ENCODE measurements at regions not wholly inside any gene's neighbourhood (a gene's known extent, or its start where the extent isn't known, plus 50 kb on each side); places are given as distances from the start of the nearest gene placed in this dataset.

GRCh38 chr18:57087644-57088376, 59.1 kb upstream of the BOD1L2 start:
- DNase-seq (ENCODE audit: low read depth, low spot score) = peak; percentile 46

GRCh38 chr18:57088883-57089282, 58.0 kb upstream of the BOD1L2 start:
- DNase-seq (ENCODE audit: low read depth, low spot score) = no peak

GRCh38 chr18:57089702-57090101, 57.2 kb upstream of the BOD1L2 start:
- DNase-seq (ENCODE audit: low read depth, low spot score) = no peak

DNA sequence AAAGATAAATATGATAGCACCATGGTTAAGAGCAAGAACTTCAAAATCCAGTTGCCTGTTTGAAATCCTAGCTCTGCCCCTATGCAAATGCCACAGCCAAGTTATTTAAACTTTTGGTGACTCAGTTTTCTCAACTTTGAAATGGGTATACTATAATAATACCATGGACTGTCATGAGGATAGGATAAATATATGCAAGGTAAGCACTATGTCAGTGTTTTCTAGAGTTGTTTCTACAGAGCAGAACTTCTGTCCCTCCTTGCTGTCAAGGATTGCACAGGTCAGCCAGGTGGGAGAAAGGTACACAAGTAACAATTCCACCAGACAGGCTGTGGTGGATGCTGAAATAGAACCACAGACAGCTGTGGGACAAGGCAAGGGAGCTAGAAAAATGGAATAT, 55.7 kb upstream of the BOD1L2 start:
- no peak for DNase-seq (ENCODE audit: low read depth, low spot score)

DNA sequence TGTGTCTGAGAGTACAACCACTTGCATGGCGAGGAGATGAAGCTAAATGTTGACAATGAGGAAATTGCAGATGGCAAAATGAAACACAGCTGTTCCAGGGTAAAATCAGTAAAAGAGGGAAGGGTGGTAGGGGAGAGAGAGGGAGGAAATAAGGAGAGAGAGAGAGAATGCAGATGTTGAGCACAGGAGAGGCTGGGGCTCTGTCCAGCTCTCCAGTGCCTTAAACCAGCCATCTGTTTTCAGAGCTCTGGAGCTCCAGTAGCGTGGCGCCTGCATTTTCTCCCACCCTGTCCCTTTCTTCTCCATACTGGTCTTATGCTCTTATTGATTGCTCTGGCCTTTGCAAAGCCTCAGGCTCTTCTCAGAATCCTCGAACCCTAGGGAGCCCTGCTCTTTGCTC, 52.7 kb upstream of the BOD1L2 start:
- DNase-seq (ENCODE audit: low read depth, low spot score) = peak; percentile 52

DNA sequence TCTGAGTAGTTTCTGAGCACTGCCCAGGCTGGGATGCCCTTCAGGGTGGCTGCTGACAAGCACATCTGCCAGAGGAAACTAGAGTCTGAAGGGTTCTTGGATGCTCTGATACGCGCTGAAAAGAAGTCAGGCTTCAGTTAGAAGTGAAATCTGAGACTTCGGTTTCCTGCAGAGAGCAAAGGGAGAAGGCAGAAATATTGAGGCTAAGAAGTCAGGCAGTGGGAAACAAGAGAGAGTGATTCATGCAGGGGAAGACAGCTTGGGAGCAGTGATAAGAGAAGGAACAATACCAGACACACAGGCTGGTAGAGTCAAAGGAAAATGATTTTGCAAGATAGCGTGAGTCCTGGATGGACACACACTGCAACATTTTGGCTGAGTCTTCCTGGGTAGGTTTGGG, 51.0 kb upstream of the BOD1L2 start:
- DNase-seq (ENCODE audit: low read depth, low spot score) = no peak
